Activated T-cell treated with anti-CD3 and anti-CD28 coated beads, Interleukin-2, amount 50 U/mL, for 1 hour (primary cell): ENCODE measurements at regions not wholly inside any gene's neighbourhood (a gene's known extent, or its start where the extent isn't known, plus 50 kb on each side); places are given as distances from the start of the nearest gene placed in this dataset.

Experiments
- DNase-seq: peaks from one replicate; pipeline ENCODE4 v3.0.0-alpha.2; 2020

DNA sequence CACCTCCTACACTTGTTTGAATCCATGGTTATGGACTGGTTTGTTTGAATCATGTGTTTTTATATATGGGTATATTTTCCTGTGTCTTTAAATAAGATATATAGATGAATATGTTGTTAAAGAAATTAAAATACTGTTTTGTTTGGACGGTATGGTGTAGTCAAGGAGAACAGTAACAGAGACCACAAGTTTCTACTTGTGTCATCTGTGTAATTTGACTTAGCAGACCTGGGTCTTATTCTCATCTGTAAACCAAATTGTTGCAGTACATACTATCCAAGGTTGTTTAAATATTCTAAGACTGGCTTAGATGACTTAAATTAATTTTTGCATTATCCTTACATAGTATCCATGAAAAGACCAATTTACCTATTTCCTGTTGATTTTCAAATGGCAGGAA, 361.1 kb upstream of the SLITRK1 start:
- DNase-seq = no peak

DNA sequence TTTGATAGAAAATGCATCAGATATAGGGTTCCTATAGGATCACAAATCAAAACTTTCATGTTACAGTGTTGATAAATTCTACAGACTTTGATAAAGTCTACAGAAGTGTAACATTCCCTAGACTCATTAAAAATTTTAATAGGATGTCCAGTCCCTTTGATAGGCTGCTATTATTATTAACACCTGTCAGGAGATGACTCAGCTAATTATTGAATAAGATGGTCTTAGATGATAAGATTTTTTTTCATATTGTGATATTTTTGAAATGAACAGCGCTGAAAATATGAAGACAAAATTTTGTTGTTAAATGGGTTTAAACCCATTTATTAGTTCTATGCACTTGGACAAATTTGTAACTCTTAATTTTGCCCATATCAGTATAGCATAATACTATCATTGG, 356.8 kb upstream of the SLITRK1 start:
- no peak for DNase-seq

DNA sequence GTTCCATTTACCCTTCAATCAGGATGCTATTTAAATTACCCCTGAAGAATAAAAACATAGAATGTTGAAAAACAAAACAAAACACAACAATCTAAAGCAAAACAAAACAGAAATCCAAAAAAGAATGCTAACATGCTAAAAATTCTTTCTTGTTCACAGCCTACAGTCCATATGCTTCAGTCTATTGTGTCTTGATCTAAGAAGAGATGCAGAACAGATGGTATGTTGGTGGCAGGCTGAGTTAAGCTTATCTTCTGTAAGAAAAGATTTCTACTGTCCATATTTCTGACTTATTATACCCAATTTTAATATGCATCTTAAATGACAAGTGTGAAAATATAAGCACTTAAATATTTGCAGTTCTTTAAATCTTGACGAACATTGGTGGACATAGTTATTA, 356.1 kb upstream of the SLITRK1 start:
- no peak for DNase-seq

DNA sequence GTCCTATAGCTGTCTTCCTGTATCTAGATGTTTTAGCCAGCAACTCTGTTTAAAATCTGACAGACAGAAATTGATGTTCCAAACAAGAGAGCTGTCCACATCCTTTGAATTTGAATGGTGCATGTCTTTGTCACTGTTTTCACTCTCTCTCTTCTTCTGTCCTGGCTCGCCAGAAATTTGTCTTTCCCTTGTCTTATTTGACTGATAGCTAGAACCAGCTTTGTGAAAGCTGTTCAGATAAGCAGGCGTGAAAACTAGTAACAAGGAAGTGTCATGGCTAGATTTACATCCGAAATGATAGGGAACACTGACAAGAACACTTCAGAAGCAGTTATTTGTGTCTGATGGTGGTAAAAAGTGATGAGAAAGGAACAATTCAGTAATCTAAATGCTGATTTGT, 354.9 kb upstream of the SLITRK1 start:
- DNase-seq = no peak

DNA sequence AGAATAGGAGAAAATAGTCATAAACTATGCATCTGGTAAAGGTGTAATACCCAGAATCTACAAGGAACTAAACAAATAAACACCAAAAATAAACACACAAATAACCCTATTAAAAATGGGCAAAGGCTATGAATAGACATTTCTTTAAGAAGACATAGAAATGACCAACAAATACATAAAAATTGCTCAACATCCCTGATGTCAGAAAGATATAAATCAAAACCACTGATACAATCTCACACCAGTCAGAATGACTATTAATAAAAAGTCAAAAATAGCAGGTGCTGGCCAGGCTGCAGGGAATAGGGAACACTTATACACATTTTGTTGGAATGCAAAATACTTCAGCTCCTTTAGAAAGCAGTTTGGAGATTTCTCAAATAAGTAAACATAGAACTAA, 352.1 kb upstream of the SLITRK1 start:
- no peak for DNase-seq

DNA sequence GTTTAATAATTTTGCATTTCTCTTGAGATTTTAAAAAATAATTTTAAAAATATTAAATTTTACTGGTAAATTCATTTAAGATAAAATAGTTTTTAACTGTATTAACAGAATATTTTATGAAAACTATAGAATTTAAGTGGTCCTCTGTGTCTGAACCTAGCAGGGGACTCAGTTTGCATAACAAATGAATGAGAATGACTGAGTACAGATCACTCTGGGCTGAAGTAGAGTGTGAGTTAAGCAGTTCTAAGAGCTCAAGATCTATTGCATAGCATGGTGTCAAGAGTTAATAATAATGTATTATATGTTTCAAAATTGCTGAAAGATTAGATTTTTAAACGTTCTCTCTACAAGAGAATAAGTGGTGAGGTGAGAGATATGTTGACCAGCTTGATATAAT, 348.3 kb upstream of the SLITRK1 start:
- DNase-seq = no peak

DNA sequence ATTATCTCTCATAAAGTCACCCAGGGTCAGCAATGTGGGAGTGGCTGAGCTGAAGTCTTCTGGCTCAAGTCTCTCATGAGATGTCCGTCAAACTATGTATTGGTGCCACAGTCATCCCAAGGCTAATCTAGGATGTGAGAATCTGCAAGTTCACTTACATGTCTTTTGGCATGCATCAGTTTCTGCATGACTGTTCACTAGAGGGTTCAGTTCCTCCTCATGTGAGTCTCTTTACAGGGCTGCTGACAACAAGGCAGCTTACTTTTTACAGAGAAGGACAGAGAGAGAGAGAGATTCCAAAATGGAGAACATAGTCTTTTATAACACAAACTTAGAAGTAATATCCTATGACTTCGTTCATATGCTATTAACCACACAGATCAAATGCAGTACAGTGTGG, 328.8 kb upstream of the SLITRK1 start:
- DNase-seq = no peak

DNA sequence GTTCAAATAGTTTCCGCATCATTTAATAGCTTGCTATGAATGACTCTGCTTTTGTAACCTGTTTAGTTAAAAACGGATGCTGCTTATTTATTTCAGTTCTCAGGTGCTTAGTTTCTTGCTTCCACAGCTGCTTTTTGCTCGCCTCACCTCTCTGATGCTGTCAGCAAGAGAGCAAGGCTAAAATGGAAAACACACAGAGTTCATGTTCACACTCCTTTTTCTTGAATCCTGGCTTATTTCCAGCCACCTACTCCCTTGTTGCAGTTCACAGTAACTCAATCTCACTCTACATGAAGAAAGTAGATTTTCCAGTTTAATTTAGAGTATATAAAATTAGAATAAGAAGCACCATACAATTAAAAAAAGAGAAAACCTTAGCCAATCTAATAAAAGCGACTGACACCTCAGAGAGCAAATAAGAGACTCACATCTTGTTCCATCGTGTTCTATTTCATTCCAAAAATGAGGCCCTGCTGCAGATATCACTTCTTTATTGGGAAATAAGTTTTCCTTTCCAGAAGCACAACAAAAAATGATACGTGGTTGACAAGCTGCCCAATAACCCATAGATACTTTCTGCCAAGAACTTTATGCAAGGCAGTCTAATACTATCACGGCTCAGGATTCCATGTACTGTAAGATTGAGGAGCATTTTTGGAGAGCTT, 326.1 kb upstream of the SLITRK1 start:
- no peak for DNase-seq

DNA sequence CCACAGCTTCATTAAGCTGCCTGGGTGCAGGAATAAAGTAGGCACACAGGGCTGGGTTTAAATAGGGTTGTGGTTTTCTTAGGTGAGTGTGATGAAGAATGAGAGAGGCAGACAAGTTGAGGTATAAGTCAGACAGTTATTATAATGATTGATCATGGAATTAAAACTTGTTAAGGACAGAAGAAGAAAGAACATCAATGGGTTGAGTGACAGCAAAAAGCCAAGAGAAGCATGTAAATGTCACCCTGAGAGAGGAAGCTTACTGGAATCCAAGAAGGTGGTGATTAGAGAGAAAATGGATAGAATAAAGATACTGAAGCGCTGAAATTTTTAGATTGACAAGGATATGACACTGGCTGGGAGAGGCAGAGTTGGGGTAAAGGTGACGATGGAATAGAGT, 325.2 kb upstream of the SLITRK1 start:
- DNase-seq = no peak

DNA sequence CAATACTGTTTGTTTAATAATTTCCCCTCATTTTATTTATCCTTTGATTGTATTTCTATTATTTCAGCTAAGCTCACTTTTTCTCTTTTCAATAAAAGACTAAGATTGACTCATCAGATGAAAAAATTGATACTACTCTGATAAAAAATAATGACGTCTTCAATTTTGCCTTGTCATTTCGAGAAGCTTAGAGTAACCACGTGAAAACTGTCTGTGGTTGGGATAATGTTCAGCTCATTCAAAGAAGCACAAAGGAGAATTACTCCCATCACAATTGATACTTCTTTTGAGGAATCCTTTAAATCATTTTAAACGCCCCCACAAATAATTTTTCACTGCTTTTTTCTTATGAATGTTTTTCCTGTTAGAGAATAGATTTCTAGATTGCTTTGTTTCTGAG, 318.7 kb upstream of the SLITRK1 start:
- DNase-seq = no peak

DNA sequence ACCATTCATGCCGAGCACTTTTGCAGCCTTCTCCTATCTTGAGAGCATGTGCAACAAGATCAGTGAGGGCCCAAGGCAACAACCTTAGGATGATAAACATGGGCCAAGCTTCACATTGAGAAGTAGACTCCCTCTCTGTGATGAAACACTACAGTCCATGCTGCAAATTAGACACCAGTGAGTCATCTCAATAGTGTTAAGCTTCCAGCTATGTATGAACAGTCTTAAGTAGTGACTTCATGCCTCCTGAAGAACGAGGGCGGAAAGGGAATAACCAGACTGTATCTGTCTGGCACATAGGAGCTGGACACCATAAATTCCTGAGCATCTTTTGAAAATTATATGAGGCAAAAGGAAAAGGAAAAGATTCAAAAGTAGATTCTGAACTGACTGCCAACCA, 309.9 kb upstream of the SLITRK1 start:
- no peak for DNase-seq

DNA sequence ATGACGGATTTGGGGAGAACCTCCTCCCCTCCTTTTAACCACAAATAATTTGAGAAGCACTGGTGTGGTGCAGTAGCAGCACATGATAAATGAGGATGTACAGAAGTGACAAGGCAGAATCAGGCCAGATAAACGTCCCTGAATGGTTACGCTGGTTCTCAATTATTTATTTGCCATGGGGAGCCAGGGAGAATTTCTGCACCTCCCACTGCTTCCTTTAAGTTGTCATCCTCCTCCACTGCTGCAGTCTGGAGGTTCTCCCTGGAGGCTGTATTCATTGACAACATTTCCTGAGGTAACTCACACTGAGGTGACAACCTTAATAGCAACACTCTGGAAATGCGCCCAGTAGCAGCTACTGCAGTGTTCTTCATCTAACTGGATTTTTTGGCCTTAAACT, 308.9 kb upstream of the SLITRK1 start:
- no peak for DNase-seq

DNA sequence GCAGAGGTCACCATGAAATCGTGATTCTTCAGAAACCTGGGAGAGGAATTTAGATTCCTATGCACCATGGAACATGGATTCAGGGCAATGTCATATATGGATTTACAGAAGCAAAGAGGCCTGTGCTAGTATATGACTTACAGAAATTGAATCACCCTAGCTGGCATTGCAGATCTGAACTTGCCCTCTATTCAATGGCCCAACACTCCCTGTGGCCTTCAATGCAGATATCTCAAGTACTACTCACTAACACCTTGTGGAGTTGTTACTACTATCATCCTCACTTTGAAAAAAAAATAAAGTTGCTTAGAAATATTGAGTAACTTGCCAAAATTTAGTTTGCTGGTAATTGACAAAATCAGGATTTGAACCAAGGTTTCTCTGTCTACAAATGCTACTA, 305.4 kb upstream of the SLITRK1 start:
- DNase-seq = no peak

DNA sequence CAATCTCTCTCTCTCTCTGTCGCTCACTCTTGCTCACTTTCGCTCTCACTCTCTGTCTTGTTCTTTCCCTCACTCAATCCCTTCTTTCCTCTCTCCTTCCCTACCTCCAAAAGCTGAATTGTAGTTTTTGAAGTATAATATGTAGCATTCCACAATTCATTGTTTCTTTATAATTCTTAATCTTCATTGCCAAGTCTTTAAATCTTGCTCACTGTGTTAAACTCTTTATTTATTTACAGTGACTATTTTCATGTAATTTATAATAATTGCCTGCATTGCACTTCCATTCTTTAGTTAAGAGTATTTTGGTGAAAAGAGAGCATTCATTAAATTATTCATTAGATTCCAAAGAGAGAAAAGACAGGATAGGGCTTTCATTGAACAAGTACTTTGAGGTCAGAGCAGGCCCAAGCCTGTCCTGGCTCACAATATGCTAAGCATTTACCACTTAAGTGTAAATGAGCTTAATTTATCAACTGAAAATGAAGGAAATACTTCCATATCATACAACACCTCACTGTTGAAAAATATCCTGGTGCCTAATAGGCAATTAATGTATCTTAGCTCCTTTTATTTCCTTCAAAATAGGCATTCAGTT, 257.4 kb upstream of the SLITRK1 start:
- no peak for DNase-seq

DNA sequence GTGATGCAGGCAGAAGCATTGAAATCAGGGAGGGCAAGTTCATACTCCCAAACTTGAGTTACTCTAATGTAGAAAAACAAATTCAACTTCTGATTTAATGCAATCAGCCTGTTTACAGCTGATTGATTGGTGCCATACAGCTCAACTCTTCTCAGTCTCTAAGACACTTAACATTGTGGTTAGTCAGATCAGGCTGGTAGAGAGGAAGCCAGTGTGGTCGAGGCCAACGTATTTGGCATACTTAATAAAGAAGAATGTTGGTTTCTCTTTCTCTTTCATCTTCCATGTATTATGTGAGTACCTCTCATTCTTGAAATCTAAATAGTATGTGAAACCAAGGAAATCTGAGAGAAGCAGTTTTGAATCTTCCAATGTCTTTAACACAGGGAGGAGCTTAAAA, 255.0 kb upstream of the SLITRK1 start:
- peak; percentile 31 for DNase-seq

DNA sequence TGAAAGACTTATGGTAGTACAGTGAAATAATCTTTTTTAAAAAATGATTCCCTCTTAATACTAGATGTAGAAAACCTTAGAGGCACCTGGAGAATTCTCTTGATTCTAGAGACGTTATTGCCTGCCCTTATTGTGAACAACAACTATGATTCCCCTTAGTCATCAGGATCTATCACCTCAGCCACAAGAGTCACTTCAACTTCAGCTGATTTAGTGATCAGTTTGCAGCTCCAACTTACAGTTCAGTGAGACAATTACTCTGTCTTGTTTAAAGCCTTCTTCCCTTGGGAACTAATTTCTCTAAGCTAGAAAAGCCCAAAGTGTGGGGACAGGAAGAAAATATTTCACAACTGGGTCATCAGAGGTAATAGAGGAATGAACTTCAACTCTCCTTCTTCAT, 254.3 kb upstream of the SLITRK1 start:
- no peak for DNase-seq

DNA sequence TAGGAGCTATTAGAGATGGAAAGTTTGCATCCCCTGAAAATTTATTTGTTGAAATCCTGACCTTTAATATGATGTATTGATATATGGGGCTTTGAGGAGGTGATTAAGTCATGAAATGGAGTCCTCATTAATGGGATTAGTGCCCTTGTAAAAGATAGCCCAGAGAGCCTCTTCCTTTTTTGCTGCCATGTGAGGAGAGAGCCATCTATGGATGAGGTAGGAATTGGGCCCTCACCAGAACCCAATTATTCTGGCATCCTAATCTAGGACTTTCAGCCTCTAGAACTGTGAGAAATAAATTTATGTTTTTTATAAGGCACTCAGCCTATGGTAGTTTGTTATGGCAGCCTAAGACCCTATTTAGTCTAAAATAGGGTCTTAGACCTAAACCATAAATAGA, 250.2 kb upstream of the SLITRK1 start:
- no peak for DNase-seq

DNA sequence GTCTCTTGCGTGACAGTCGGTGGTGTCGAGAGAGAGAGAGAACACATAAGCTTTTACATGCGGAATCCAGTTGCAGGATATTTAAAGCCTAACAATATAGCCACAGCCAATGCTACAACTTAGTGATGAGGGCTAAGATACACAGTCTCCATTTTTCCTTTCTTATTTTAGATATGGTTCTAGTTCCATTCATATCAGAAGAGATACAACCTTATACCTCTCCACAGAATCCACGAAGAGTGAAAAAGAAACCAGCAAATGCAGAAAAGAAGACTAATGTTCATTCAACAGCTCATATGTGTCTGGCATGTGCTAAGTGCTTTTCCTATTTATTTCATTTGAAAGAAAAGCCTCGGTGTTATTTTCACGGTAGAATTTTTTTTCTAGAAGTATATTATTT, 249.0 kb upstream of the SLITRK1 start:
- DNase-seq = no peak

DNA sequence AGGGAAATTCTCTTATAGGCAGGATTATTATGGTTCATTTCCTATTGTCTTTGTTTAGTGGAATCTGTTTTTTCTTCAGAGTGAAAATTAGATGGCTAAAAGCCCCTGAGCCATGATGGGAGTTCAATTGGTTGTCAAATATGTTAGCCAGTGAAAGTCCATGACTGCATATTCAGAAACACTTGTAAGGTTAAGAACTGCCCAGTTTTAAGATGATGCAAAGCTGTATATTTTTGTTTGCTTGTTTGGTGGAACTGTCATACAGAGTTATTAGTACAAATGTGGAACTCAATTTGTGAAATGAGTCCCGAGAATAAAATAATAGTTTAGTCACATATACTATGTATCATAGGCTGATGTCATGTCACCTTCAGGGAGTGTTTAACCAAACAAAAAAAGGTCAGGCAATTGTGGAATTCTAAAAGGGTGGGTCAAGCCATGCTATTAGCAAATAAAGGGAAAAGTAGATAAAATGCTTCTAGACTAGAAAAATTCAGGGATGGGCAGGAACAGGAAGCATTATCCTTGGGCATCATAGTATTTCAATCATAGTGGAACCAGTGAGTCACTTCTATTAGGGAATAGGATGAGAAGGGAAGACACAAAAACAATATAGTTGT, 248.3 kb upstream of the SLITRK1 start:
- DNase-seq = no peak

DNA sequence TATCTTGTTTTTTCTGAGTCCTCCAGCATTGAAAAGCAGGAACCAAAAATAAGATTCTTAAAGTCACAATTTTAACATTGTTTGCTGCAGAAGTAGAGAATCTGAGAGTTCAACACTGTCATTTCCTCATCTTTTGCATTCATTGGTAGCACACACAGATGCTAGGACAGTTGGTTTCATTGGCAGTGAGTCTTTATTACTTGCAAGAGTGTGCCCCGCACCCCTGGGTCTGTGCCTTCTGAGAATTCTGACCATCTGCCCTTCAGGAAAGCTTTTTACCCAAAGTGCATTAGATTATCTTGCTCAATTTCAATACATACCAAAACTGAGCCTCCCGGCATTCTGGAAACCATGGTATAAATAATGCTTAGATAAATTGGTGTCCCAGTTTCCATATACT, 247.7 kb upstream of the SLITRK1 start:
- DNase-seq = no peak

DNA sequence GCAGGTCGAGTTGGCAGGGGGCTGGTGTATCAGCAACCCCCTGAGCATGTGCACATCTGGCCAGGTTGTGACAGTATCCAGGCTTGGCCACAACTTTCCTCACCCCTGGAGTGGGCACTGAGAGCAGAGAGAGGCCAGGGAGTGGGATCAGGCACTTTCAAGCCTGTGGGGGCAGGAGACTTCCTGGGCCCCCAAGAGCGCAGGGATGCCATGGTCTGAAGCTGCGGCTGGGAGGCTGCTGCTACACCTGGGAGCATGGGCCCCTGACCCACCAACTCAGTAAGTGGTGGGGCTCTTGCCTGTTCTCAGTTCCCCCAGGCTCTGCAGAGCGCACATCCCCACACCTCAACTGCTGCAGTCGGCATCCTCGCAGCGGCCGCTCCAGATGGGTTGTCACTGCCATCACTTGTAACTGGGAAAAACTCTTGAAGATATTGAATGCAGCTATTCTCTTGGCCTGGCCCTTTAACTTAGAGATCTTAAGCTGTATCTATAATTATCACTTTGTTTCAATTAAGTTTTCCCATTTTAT, 245.4 kb upstream of the SLITRK1 start:
- DNase-seq = no peak

DNA sequence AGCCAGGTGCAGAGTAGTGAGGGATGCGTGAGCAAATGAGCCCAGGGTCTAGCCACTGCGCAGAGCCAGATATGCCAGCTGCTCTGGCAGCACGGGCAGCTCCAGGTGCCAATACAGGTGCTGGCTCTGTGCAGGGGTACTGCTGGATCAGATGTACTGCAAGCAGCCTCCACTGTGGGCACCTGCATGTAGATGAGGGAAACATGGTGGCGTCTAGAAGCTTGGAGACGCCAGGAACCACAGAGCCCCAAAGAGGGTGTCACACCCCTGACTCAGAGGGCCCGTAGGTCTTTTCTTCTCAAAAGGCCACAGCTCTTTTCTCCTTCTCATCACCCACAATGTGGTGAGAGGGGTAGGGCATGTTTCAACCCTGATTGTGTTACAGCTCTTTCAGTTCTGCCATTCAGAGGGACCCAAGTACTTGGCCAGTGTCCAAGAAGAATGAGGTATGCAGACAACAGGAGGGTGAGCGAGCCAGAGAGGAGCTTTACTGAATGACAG, 244.4 kb upstream of the SLITRK1 start:
- no peak for DNase-seq

DNA sequence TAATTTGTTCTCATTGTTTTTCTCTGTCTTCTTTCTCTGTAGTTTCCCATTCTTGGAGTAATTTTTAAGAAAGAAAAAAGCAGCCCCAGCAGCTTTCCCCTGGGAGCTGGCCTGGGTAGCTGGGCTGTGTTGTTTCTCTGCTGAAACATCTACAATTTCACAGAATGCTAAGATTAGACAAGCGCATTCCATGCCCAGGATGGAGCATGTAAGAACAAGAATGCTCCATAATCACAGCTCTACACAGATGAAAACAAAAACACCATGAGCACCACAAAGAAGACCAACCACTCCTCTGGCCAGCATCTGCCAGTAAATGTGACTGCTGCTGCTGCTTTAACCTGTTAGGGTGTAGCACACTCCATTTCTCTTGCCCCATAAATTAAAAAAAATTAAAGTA, 239.2 kb upstream of the SLITRK1 start:
- no peak for DNase-seq

DNA sequence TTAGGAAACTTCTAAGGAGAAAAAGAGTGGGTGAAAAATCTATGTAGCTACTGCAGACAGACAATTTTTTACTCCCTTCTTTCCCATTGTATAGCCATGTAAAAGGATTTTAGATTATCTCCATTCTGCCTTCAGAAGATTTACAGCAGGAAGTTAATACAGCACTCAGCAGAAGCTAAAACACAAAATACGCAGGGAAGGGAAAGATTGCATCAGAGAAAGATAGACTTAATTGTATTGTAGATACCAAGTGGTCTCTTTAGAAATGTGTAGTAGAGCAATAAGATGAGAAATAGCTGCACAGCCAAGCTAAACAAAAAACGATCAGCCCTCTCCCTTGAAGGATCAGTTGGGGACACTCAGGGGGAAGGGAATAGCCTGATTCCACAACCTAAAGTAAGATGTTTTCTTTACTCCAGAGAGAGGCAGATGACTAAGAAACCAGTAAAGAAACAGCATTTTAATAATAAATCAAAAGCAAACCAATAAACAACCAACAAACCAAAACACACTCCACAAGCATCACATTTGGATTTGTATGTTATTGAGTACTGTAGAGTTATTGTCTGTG, 236.7 kb upstream of the SLITRK1 start:
- DNase-seq = no peak
